Stimulated activated naive CD8-positive, alpha-beta T cell treated with anti-CD3 and anti-CD28 coated beads, Interleukin-15, Interleukin-2, amounts not matched to agents 100 U/mL and 50 U/mL, for 24 hours (primary cell): ENCODE measurements at regions not wholly inside any gene's neighbourhood (a gene's known extent, or its start where the extent isn't known, plus 50 kb on each side); places are given as distances from the start of the nearest gene placed in this dataset.
A peak's percentile ranks its signal among the peaks of the same experiment; 100 is the strongest.

Experiments
- ATAC-seq: fragments of 150-1000 bp; cut with Tn5 transposase; one replicate; pipeline ENCODE4 v1.10.0; 2021
- DNase-seq: peaks from one replicate; pipeline ENCODE4 v3.0.0; 2021

- DNase-seq: no peak
- ATAC-seq: no peak
These were observed 57.4 kb upstream of the CCDC167 start for GRCh38 chr6:37556881-37557644.

DNA sequence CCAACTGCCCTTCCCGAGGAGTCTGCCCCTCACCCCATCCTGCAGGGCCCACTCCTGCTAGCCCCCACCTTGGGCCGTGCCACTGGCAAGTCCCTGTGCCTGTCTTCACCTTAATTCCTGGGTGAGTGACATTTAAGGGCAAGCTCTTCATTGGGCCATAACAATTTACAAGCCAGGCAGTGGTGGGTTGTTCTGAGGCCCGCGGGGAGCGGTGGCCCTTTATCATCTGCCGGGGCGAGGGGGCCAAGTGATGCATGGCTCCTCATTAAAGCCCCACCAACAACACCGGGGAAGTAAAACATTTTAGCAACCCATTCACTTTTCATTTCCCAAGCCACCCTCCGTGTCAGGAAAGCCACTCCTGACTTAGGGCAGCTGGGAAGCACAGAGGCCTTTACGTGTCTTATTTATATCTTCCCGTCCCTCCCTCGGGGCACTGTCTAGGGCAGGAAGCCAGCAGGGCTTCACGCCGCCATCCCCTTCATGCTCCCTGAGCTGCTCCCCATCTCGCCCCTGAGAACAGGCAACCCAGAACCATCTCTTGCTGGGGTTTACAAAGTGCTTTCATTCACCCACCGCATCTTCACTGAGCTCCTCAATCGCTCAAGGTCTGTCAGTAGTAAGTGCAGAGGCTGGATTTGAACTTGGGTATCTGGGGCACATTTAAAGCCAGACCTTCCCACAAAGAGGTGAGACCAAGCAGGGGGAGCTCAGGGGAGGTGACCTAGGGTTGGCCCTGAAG lies 55.5 kb upstream of the CCDC167 start:
- ATAC-seq: no peak
- no peak for DNase-seq

GRCh38 chr6:37554480-37554819 lies 54.8 kb upstream of the CCDC167 start:
- ATAC-seq: no peak
- DNase-seq: peak; percentile 26

- no peak for ATAC-seq
- no peak for DNase-seq
These were observed 52.6 kb upstream of the CCDC167 start for GRCh38 chr6:37552267-37552666.

- DNase-seq: no peak
- no peak for ATAC-seq
These were observed 52.2 kb upstream of the CCDC167 start for GRCh38 chr6:37551867-37552266.

DNA sequence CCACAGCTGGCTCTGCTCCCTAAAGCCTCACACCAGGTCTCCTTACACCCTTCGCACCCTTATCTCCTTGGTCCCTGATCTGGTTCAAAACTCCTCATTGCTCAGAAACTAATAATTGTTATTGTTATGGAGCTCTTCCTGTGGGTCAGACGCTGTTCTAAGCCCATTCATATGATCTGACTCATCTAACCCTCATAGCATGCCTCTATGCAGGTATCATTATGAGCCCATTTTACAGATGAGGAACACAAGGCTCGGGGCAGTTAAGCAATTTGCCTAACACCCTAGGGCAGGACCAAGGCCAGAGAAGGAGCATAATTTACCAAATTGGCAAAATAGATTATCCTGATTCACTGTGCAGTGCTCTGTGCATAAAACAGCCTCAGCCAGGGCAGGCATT lies 51.8 kb upstream of the CCDC167 start:
- ATAC-seq (no peak), DNase-seq (no peak)

- ATAC-seq (no peak), DNase-seq (no peak)
These were observed 51.3 kb upstream of the CCDC167 start for GRCh38 chr6:37551002-37551401.

DNA sequence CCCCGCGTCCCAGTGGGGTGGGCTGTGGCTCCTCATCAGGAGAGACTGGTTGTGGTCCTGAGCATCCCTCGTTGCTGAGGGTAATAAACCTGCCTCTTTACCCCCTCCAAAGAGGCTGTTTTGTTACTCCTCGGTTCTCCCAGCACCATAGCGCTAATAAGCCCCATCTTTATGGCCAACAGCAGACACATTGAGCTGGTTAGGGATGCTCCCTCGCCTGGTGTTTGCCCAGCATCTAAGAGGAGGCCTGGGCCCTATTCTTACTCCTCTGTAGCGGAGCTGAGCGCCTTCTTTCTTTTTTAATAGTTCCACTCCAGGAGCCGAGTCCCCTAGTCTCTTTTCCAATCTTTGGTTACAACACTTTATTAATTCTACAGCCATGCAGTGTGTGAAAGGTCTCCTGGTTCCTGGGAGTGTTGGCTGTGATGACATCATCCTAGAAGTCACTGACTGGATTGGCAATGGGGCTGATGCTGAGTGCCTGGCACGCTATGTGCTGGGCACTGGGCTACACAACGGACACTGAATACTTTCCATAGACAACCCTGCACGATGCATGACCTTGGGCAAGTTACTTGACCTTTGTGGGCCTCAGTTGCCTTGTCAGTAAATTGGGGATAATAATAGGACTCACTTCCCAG lies 50.6 kb upstream of the CCDC167 start:
- ATAC-seq (no peak), DNase-seq (no peak)

DNA sequence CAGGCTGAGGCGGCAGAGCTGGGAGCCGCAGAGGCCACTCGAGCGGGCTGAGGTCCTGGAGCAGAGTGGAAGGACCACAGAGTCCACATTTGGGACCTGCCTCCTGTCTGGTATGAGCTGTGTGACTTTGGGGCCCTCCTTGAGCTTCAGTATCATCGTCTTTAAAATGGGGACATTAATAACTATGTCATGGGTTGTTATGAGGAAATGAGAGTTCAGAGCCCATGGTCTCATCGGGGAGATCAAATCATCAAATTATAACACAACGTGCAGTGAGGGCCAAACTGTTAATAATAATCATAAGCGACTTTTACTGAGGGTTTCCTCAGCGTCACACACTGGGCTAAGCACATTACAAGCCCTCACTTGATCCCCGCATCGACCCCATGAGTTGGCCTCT lies 49.9 kb upstream of the CCDC167 start:
- ATAC-seq (no peak), DNase-seq (no peak)
